ENCODE measurements at regions not wholly inside any gene's neighbourhood (a gene's known extent, or its start where the extent isn't known, plus 50 kb on each side); places are given as distances from the start of the nearest gene placed in this dataset.

DNA sequence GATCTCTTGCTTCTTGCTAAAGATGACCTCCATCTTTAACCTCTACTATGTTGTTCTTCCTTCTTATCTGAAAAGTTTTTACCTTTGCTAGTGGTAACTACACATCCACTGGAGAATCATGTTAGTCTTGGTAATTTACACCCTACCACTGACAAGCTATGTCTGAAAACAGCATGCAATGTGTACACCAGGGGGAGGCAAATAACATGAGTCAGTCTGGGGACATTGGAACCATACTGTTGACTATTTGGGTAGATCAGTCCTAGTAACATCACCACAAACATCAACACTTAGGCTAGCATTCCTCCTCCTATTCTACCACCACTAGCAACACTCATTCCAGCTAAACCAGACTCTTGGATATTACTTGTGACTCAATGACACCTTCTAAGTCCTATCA, 549.0 kb downstream of the KCNT2 start:
- TF ChIP-seq, protein P1, sequence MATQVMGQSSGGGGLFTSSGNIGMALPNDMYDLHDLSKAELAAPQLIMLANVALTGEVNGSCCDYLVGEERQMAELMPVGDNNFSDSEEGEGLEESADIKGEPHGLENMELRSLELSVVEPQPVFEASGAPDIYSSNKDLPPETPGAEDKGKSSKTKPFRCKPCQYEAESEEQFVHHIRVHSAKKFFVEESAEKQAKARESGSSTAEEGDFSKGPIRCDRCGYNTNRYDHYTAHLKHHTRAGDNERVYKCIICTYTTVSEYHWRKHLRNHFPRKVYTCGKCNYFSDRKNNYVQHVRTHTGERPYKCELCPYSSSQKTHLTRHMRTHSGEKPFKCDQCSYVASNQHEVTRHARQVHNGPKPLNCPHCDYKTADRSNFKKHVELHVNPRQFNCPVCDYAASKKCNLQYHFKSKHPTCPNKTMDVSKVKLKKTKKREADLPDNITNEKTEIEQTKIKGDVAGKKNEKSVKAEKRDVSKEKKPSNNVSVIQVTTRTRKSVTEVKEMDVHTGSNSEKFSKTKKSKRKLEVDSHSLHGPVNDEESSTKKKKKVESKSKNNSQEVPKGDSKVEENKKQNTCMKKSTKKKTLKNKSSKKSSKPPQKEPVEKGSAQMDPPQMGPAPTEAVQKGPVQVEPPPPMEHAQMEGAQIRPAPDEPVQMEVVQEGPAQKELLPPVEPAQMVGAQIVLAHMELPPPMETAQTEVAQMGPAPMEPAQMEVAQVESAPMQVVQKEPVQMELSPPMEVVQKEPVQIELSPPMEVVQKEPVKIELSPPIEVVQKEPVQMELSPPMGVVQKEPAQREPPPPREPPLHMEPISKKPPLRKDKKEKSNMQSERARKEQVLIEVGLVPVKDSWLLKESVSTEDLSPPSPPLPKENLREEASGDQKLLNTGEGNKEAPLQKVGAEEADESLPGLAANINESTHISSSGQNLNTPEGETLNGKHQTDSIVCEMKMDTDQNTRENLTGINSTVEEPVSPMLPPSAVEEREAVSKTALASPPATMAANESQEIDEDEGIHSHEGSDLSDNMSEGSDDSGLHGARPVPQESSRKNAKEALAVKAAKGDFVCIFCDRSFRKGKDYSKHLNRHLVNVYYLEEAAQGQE (IDR thresholded peaks at IDR 0.05; ENCODE audit: low read depth), result no peak
- TF ChIP-seq, protein P2, sequence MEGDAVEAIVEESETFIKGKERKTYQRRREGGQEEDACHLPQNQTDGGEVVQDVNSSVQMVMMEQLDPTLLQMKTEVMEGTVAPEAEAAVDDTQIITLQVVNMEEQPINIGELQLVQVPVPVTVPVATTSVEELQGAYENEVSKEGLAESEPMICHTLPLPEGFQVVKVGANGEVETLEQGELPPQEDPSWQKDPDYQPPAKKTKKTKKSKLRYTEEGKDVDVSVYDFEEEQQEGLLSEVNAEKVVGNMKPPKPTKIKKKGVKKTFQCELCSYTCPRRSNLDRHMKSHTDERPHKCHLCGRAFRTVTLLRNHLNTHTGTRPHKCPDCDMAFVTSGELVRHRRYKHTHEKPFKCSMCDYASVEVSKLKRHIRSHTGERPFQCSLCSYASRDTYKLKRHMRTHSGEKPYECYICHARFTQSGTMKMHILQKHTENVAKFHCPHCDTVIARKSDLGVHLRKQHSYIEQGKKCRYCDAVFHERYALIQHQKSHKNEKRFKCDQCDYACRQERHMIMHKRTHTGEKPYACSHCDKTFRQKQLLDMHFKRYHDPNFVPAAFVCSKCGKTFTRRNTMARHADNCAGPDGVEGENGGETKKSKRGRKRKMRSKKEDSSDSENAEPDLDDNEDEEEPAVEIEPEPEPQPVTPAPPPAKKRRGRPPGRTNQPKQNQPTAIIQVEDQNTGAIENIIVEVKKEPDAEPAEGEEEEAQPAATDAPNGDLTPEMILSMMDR (IDR thresholded peaks at IDR 0.05 in 2 of 3, conservative IDR thresholded peaks at IDR 0.05 in 1 of 3; ENCODE audit: borderline replicate concordance in 1 of 3, insufficient read depth in 1 of 3, low read depth in 2 of 3, low read length in 2 of 3), result peak in 2 of 3 experiments; percentile 13 to 28; a peak in 2 of 6 replicates

Data from HCT116 (cell line).